Stomach (tissue), 4 donors: ENCODE measurements at regions not wholly inside any gene's neighbourhood (a gene's known extent, or its start where the extent isn't known, plus 50 kb on each side); places are given as distances from the start of the nearest gene placed in this dataset.

ENCODE experiments used
- CTCF ChIP-seq, 7 experiments: fragments of 450-650 bp in 4 of 7; fragments of 200-600 bp in 3 of 7; sonication (generic) in 3 of 7; IDR thresholded peaks; one replicate each; pipeline ENCODE4 v1.5.1; 2016 to 2019; ENCODE audit warnings: antibody characterized with exemption in 7 of 7, control low read depth in 2 of 7, mild to moderate bottlenecking in 1 of 7
- POLR2A ChIP-seq, 4 donors: fragments of 450-650 bp; IDR thresholded peaks; one replicate each; pipeline ENCODE4 v1.6.1; 2016; ENCODE audit warnings: antibody characterized with exemption in 4 of 4, control low read depth in 2 of 4, mild to moderate bottlenecking in 1 of 4, moderate library complexity in 1 of 4
- POLR2AphosphoS5 ChIP-seq, 3 donors: sonication (generic); formaldehyde crosslinking; IDR thresholded peaks; one replicate each; pipeline ENCODE4 v1.6.1; 2016; ENCODE audit warnings: antibody characterized with exemption in 3 of 3

DNA sequence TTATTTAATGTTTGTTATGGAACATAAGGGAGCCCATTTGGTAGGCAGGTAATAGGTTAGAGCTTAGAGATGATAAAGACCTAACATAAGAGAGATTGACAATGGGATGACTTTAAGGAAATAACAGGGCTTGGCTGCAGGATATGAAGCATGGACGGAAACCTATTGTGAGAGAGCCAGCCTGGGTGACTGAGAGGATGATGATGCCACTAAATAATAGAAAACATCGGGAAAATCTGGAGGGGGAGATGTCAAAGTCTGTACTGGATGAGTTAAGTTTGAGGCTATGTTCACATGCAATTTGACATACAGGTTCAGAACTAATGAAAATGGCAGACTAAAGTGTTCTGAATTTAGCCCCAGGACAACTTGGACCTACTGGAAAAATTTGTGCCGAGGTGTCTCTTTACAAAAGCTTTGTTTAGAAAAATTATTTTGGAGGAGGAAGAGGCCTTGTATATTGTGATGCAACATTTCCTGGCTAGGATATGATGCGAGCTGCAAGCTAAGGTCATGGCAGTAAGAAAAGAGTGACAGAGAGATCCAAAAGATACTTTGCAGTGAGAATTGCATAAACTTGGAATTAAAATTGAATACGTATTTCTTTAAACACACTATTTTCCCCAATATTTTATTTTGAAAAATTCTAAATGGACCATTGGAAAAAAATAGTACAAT, 339.3 kb upstream of the PLET1 start:
- TF ChIP-seq POLR2A (IDR thresholded peaks at IDR 0.05) = no peak
- TF ChIP-seq CTCF (IDR thresholded peaks at IDR 0.05) = no peak
- TF ChIP-seq POLR2AphosphoS5 (IDR thresholded peaks at IDR 0.05) = no peak
